Nephron progenitor cell (in vitro differentiated cells): ENCODE measurements at regions not wholly inside any gene's neighbourhood (a gene's known extent, or its start where the extent isn't known, plus 50 kb on each side); places are given as distances from the start of the nearest gene placed in this dataset.

Experiments used
- DNase-seq: peaks from one replicate; pipeline ENCODE4 v3.0.0; 2021
- H3K27ac Mint-ChIP-seq: 2 replicates; pipeline ENCODE4 v1.8.0; 2021; ENCODE audit warnings: mild to moderate bottlenecking, moderate library complexity, mixed read lengths
- H3K27me3 Mint-ChIP-seq: 2 replicates; pipeline ENCODE4 v1.8.0; 2021; ENCODE audit warnings: mild to moderate bottlenecking, low read depth, mixed read lengths; ENCODE audit not compliant: poor library complexity
- H3K36me3 Mint-ChIP-seq: 2 replicates; pipeline ENCODE4 v1.8.0; 2021; ENCODE audit warnings: low read depth, mixed read lengths
- H3K4me1 Mint-ChIP-seq: 2 replicates; pipeline ENCODE4 v1.8.0; 2021; ENCODE audit warnings: mixed read lengths
- H3K4me3 Mint-ChIP-seq: 2 replicates; pipeline ENCODE4 v1.8.0; 2021; ENCODE audit warnings: mild to moderate bottlenecking, moderate library complexity, mixed read lengths
- H3K9me3 Mint-ChIP-seq: 2 replicates; pipeline ENCODE4 v1.8.0; 2021; ENCODE audit warnings: mild to moderate bottlenecking, moderate library complexity, mixed read lengths
- TF ChIP-seq, protein P1 (sequence below): fragments of 200-600 bp; sonication (generic); IDR thresholded peaks from 2 replicates; pipeline ENCODE4 v1.5.0; 2021; ENCODE audit warnings: antibody characterized with exemption

DNA sequence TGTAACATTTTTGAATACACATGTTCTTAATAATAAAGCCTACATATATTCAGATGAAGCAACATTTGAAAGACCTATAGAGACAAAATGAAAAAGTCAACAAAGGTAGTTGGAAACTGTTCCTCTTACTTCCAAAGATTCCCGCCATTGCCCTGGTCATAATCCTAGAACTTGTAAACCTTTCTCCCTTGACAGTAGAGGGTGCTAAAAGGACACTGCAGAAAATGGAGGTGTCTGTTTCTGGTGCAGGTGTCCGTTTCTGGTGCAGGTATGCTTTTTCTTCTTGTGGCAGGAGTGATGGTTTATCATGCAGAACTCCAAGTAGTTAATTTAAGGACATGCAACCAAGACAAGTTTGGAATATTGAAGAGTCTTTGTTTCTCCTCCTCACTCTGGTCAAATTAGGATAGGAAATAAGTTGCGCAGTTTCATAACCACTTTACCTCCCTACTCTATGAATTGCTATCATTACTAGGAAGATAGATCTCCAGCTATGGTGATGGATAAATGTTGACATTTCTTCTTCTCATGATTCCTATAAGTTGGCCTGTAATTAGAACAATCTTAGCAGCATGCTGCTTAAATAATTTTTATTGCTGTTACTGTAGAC, 56.0 kb upstream of the FAM174A start:
- Mint-ChIP-seq H3K36me3 (no peaks in the 10 kb centered on the region), H3K4me3 (no peak overlapping the region), H3K27me3 (peaks cover 8% of the 10 kb centered on the region), H3K27ac (no peak overlapping the region), H3K4me1 (no peaks in the 10 kb centered on the region), H3K9me3 (no peaks in the 10 kb centered on the region)
- no peak for DNase-seq
- TF ChIP-seq, protein P1, sequence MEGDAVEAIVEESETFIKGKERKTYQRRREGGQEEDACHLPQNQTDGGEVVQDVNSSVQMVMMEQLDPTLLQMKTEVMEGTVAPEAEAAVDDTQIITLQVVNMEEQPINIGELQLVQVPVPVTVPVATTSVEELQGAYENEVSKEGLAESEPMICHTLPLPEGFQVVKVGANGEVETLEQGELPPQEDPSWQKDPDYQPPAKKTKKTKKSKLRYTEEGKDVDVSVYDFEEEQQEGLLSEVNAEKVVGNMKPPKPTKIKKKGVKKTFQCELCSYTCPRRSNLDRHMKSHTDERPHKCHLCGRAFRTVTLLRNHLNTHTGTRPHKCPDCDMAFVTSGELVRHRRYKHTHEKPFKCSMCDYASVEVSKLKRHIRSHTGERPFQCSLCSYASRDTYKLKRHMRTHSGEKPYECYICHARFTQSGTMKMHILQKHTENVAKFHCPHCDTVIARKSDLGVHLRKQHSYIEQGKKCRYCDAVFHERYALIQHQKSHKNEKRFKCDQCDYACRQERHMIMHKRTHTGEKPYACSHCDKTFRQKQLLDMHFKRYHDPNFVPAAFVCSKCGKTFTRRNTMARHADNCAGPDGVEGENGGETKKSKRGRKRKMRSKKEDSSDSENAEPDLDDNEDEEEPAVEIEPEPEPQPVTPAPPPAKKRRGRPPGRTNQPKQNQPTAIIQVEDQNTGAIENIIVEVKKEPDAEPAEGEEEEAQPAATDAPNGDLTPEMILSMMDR = peak; percentile 37

DNA sequence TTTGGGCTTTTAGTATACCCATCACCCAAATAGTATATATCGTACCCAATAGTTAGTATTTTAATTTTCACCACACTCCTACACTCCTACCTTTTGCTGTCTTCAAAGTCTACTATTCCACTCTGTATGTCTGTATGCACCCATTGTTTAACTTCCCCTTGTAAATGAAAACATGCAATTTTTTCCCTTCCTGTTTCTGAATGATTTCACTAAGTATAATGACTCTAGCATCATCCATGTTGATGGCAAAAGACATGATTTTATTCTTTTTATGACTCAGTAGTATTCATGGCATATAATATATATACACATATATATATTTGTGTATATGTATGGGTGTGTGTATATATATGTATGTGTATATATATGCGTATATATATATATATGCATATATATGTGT, 63.1 kb upstream of the FAM174A start:
- no peaks in the 10 kb centered on the region for H3K36me3 Mint-ChIP-seq
- no peaks in the 10 kb centered on the region for H3K4me1 Mint-ChIP-seq
- H3K4me3 Mint-ChIP-seq = no peak overlapping the region
- H3K9me3 Mint-ChIP-seq = no peaks in the 10 kb centered on the region
- H3K27me3 Mint-ChIP-seq = no peaks in the 10 kb centered on the region
- DNase-seq = no peak
- TF ChIP-seq, protein P1 = no peak
- H3K27ac Mint-ChIP-seq = no peak overlapping the region

- Mint-ChIP-seq H3K9me3 (peaks cover 5% of the 10 kb centered on the region), H3K27ac (no peak overlapping the region), H3K36me3 (peaks cover 5% of the 10 kb centered on the region), H3K4me3 (no peak overlapping the region), H3K27me3 (no peaks in the 10 kb centered on the region), H3K4me1 (no peaks in the 10 kb centered on the region)
- no peak for DNase-seq
- TF ChIP-seq, protein P1 = no peak
Measured at GRCh38 chr5:100469767-100470166, 65.4 kb upstream of the FAM174A start.

DNA sequence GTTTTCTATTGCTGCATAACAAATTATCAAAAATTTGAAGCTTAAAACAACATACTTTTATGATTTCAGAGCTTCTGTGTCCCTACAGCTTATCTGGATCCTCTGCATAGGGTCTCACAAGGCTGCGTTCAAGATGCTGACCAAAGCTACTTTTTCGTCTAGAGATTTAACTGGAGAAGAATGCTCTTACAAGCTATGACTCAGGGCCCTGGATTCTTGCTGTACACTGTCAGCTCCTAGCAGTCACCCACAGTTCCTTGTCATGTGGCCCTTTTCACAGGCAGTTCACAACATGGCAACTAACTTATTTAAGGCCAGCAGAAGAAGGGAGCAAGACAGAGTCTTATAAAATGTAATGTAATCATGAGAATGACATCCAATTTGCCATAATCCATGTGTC, 70.8 kb upstream of the FAM174A start:
- Mint-ChIP-seq H3K27me3 (no peaks in the 10 kb centered on the region), H3K4me1 (no peaks in the 10 kb centered on the region), H3K9me3 (peaks cover 33% of the 10 kb centered on the region), H3K27ac (no peak overlapping the region), H3K4me3 (no peak overlapping the region), H3K36me3 (peaks cover 26% of the 10 kb centered on the region)
- DNase-seq = no peak
- TF ChIP-seq, protein P1 = no peak

GRCh38 chr5:100456615-100457014, 78.6 kb upstream of the FAM174A start:
- TF ChIP-seq, protein P1 = no peak
- H3K9me3 Mint-ChIP-seq = peaks cover 15% of the 10 kb centered on the region
- no peak overlapping the region for H3K4me3 Mint-ChIP-seq
- H3K4me1 Mint-ChIP-seq = no peaks in the 10 kb centered on the region
- H3K27ac Mint-ChIP-seq = no peak overlapping the region
- H3K27me3 Mint-ChIP-seq = no peaks in the 10 kb centered on the region
- DNase-seq = no peak
- peaks cover 9% of the 10 kb centered on the region for H3K36me3 Mint-ChIP-seq

- peaks cover 12% of the 10 kb centered on the region for H3K36me3 Mint-ChIP-seq
- DNase-seq = no peak
- no peak overlapping the region for H3K4me3 Mint-ChIP-seq
- H3K9me3 Mint-ChIP-seq = peaks cover 16% of the 10 kb centered on the region
- no peak overlapping the region for H3K27ac Mint-ChIP-seq
- no peaks in the 10 kb centered on the region for H3K27me3 Mint-ChIP-seq
- TF ChIP-seq, protein P1 = no peak
- H3K4me1 Mint-ChIP-seq = no peaks in the 10 kb centered on the region
Measured at GRCh38 chr5:100452126-100452525, 83.0 kb upstream of the FAM174A start.
